GM10248 (cell line): ENCODE measurements at regions not wholly inside any gene's neighbourhood (a gene's known extent, or its start where the extent isn't known, plus 50 kb on each side); places are given as distances from the start of the nearest gene placed in this dataset.

ENCODE experiments used
- CTCF ChIA-PET: fragments of 300-600 bp; sonication (Branson Sonifier 250); formaldehyde crosslinking; extraction: SDS; loops from one replicate; lab custom pipeline; 2021; ENCODE audit warnings: antibody characterized with exemption; lab: Yijun Ruan, JAX
- POLR2A ChIA-PET: fragments of 350-650 bp; sonication (Branson Sonifier 250); formaldehyde crosslinking; extraction: SDS; loops from one replicate; lab custom pipeline; 2020; ENCODE audit warnings: antibody characterized with exemption; lab: Yijun Ruan, JAX
- DNase-seq: peaks from one replicate; pipeline ENCODE4 v3.0.0; 2012; ENCODE audit errors: extremely low spot score
- TF ChIP-seq, protein P1 (sequence below): IDR thresholded peaks from 2 replicates; pipeline ENCODE4 v1.5.1; 2012; ENCODE audit warnings: mild to moderate bottlenecking, low read depth; ENCODE audit errors: extremely low read depth, missing control alignments, control extremely low read depth

GRCh38 chr6:50240986-50241385 is 191.3 kb upstream of the DEFB112 start:
- TF ChIP-seq, protein P1, sequence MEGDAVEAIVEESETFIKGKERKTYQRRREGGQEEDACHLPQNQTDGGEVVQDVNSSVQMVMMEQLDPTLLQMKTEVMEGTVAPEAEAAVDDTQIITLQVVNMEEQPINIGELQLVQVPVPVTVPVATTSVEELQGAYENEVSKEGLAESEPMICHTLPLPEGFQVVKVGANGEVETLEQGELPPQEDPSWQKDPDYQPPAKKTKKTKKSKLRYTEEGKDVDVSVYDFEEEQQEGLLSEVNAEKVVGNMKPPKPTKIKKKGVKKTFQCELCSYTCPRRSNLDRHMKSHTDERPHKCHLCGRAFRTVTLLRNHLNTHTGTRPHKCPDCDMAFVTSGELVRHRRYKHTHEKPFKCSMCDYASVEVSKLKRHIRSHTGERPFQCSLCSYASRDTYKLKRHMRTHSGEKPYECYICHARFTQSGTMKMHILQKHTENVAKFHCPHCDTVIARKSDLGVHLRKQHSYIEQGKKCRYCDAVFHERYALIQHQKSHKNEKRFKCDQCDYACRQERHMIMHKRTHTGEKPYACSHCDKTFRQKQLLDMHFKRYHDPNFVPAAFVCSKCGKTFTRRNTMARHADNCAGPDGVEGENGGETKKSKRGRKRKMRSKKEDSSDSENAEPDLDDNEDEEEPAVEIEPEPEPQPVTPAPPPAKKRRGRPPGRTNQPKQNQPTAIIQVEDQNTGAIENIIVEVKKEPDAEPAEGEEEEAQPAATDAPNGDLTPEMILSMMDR, result no peak
- ChIA-PET CTCF (no interaction called here), POLR2A (no interaction called here)
- no peak for DNase-seq

DNA sequence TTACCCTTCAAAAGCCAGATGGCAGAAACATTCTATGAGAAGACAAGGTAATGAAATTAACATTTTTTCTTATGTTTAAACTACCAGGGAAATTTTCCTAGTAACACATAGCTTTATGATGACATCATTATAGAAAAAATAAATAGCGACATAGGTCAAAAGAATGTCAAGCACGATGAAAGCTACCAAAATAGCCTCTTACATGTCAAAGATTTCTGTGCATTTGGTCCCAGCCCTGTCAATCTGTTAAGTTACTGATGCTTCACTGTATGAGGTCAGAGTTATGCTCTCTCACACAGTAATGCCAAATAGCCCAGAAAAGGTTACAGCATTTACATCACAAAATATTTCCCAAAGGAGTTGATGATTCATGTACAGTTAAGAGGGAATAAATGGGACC is 199.8 kb upstream of the DEFB112 start:
- TF ChIP-seq, protein P1, result no peak
- no peak for DNase-seq
- CTCF ChIA-PET, result no interaction called here
- POLR2A ChIA-PET, result no interaction called here

DNA sequence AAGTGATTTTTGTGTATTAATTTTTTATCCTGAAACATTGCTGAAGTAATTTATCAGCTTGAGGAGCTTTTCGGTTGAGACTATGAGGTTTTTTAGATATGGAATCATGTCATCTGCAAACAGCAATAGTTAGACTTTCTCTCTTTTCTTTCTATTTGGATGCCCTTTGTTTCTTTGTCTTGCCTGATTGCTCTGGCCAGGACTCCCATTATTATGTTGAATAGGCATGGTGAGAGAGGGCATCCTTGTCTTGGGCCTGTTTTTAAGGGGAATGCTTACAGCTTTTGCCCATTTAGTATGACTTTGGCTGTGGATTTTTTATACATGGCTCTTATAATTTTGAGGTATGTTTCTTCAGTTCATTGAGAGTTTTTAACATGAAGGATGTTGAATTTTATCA is 207.6 kb upstream of the DEFB112 start:
- TF ChIP-seq, protein P1, result no peak
- no peak for DNase-seq
- CTCF ChIA-PET, result interaction anchor here (1.5 kb wide), 1 partner anchor 25 kb away, joined by 4 read pairs; no protein-coding TSS in a partner anchor
- POLR2A ChIA-PET, result no interaction called here

DNA sequence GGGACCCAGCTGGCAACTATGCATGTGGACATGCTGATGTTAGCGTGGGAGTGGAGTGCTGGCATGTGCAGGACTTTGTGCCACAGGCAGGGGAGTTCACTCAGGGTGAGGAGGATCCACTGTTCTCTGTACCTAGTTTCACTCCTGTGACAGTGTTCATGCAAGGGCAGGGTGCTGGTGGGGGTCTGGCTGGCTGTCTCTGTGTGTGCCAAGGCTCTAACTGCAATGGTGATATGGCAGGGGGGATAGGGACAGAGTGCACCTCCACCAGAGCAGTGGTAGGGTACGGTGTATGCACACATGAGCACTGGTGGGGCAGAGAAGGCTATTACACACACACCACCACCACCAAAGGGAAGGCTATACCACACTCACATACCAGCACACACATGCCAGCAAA is 210.2 kb upstream of the DEFB112 start:
- CTCF ChIA-PET, result no interaction called here

DNA sequence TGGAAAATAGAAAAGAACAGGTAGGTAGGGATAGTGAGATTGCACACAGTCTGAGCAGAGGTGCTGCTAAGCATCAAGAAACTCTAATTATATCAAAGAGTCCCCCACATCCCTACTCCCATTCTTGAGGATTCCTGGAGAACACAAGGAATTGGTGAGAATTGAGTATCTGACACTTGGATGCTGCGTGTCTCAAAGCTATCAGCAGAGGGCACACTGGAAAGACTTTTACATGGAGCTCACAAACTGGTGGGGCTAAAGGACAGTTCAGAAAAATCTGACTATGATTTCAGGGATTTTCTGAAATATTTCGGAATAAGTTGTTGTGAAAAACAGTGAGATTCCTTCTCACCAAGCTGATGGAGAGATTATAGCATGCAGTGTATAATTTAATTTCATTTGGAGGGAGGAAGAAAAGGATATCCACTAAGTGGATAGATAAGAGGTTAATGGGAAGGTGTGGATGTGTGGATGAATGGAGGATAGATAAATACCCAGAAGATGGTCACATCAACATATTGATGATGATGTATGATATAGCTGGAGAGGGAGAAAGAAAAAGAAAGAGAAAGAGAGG is 215.4 kb upstream of the DEFB112 start:
- ChIA-PET CTCF (interaction anchor here (0.7 to 1.1 kb wide), 2 partner anchors 9 to 339 kb away, joined by 3 to 5 read pairs; no protein-coding TSS in a partner anchor), POLR2A (no interaction called here)
- DNase-seq, result no peak
- TF ChIP-seq, protein P1, result peak; percentile 15

More for the DNA sequence above, 210.2 kb upstream of the DEFB112 start:
- DNase-seq, result no peak
- POLR2A ChIA-PET, result no interaction called here
- TF ChIP-seq, protein P1, result no peak

GRCh38 chr6:50270415-50270814 is 220.7 kb upstream of the DEFB112 start:
- TF ChIP-seq, protein P1, result no peak
- no peak for DNase-seq
- CTCF ChIA-PET, result no interaction called here
- POLR2A ChIA-PET, result no interaction called here

- TF ChIP-seq, protein P1, result no peak
- no peak for DNase-seq
- ChIA-PET CTCF (no interaction called here), POLR2A (no interaction called here)
Measured at GRCh38 chr6:50271266-50271665, 221.5 kb upstream of the DEFB112 start.
